ENCODE measurements at regions not wholly inside any gene's neighbourhood (a gene's known extent, or its start where the extent isn't known, plus 50 kb on each side); places are given as distances from the start of the nearest gene placed in this dataset.

GRCh38 chr6:43886067-43886461 is 116.1 kb downstream of the VEGFA start:
- ATAC-seq (no peak), FAIRE-seq (no peak), DNase-seq (ENCODE audit: extremely low read depth in 1 of 4, low spot score in 3 of 4) (no peak)
- Histone ChIP-seq H3K27me3 (ENCODE audit: control insufficient read depth in 2 of 2, insufficient read depth in 2 of 2, low read length in 2 of 2) (no peaks in the 10 kb centered on the region), H3K79me2 (ENCODE audit: control insufficient read depth, insufficient read depth, low read length) (no peaks in the 10 kb centered on the region), H3K9me1 (ENCODE audit: control insufficient read depth, insufficient read depth, low read length) (peaks cover 4% of the 10 kb centered on the region), H3K36me3 (ENCODE audit: control insufficient read depth, insufficient read depth, low read length) (no peaks in the 10 kb centered on the region), H3K9me3 (replicated peaks; ENCODE audit: control insufficient read depth, insufficient read depth, low read depth, low read length) (no peaks in the 10 kb centered on the region), H3K4me3 (no peak overlapping the region), H2AFZ (ENCODE audit: low read depth, low read length) (no peak overlapping the region), H3K27ac (ENCODE audit: extremely low read depth, low read depth, low read length) (no peak overlapping the region), H3K4me2 (ENCODE audit: insufficient read depth, low read length) (no peak overlapping the region), H3K4me1 (replicated peaks in 1 of 2; ENCODE audit: control insufficient read depth in 2 of 2, insufficient read depth in 2 of 2, low read length in 2 of 2) (peaks cover 20 to 28% of the 10 kb centered on the region in 2 experiments), H4K20me1 (replicated peaks; ENCODE audit: control insufficient read depth, insufficient read depth, low read length) (no peaks in the 10 kb centered on the region), H3K9ac (ENCODE audit: insufficient read depth in 1 of 2, low read depth in 2 of 2, low read length in 2 of 2) (no peak overlapping the region)
- in situ Hi-C loops (cut with MboI) (no loop called here), intact Hi-C loops (cut with micrococcal nuclease) (no loop called here)
- POLR2A ChIA-PET, result interaction anchor here (0.6 to 1.4 kb wide), 4 partner anchors 9 to 116 kb away, joined by 3 to 4 read pairs (median 4); partner anchors contain the start of gene VEGFA
- BruUV-seq (replicated peaks), result no TSS peak
- CTCF ChIA-PET (ENCODE audit: low intra/inter-chr PET ratio), result interaction anchor here (0.6 to 1.3 kb wide), 2 partner anchors 15 to 160 kb away, joined by 3 to 4 read pairs; no protein-coding TSS in a partner anchor
- 52% methylated on average over 10 of the region's 10 CpGs for WGBS (ENCODE audit: insufficient coverage, low coverage, missing lambda C conversion rate)
- TF ChIP-seq ZNF217 (CRISPR knock-in tag; IDR thresholded peaks at IDR 0.05), result no peak
- no peak for TF ChIP-seq ZFPM2 (CRISPR knock-in tag; IDR thresholded peaks at IDR 0.05)
- no peak for TF ChIP-seq ZNF175 (CRISPR knock-in tag; IDR thresholded peaks at IDR 0.05; ENCODE audit: low read depth)
- TF ChIP-seq NR2F6 (CRISPR knock-in tag; IDR thresholded peaks at IDR 0.05), result no peak
- no peak for TF ChIP-seq RERE (CRISPR knock-in tag; IDR thresholded peaks at IDR 0.05; ENCODE audit: borderline replicate concordance)
- TF ChIP-seq SMARCB1 (IDR thresholded peaks at IDR 0.05; ENCODE audit: insufficient read length, low read depth), result no peak

Data from K562 (cell line).